Fibroblast of villous mesenchyme (primary cell): ENCODE measurements at regions not wholly inside any gene's neighbourhood (a gene's known extent, or its start where the extent isn't known, plus 50 kb on each side); places are given as distances from the start of the nearest gene placed in this dataset.

Source experiments
- DNase-seq: peaks from one replicate; pipeline ENCODE4 v3.0.0-alpha.2; 2010; ENCODE audit warnings: low read depth
- H3K4me3 ChIP-seq: 2 replicates; pipeline ENCODE4 v1.5.1; 2011; ENCODE audit warnings: low read depth, mild to moderate bottlenecking, low read length
- CTCF ChIP-seq: IDR thresholded peaks from 2 replicates; pipeline ENCODE4 v1.5.1; 2012; ENCODE audit warnings: low read depth, mild to moderate bottlenecking, low read length; ENCODE audit not compliant: insufficient read depth

GRCh38 chr20:40452758-40453157 is 236.3 kb downstream of the MAFB start:
- no peak overlapping the region for H3K4me3 ChIP-seq
- TF ChIP-seq CTCF = no peak
- no peak for DNase-seq

GRCh38 chr20:40451552-40451951 is 237.5 kb downstream of the MAFB start:
- no peak overlapping the region for H3K4me3 ChIP-seq
- no peak for DNase-seq
- TF ChIP-seq CTCF = no peak

- H3K4me3 ChIP-seq = no peak overlapping the region
- no peak for TF ChIP-seq CTCF
- DNase-seq = no peak
These were observed 238.9 kb downstream of the MAFB start for GRCh38 chr20:40449974-40450616.

GRCh38 chr20:40449144-40449690 is 239.8 kb downstream of the MAFB start:
- H3K4me3 ChIP-seq = no peak overlapping the region
- no peak for TF ChIP-seq CTCF
- DNase-seq = no peak

GRCh38 chr20:40446888-40447287 is 242.1 kb downstream of the MAFB start:
- H3K4me3 ChIP-seq = no peak overlapping the region
- DNase-seq = no peak
- TF ChIP-seq CTCF = no peak

- no peak overlapping the region for H3K4me3 ChIP-seq
- TF ChIP-seq CTCF = no peak
- DNase-seq = no peak
These were observed 244.5 kb downstream of the MAFB start for GRCh38 chr20:40444516-40444915.

GRCh38 chr20:40443753-40444152 is 245.3 kb downstream of the MAFB start:
- H3K4me3 ChIP-seq = no peak overlapping the region
- DNase-seq = no peak
- no peak for TF ChIP-seq CTCF
